Keratinocyte (primary cell): ENCODE measurements at regions not wholly inside any gene's neighbourhood (a gene's known extent, or its start where the extent isn't known, plus 50 kb on each side); places are given as distances from the start of the nearest gene placed in this dataset.

Experiments used
- CTCF ChIP-seq, 3 experiments: IDR thresholded peaks in 1 of 3; conservative IDR thresholded peaks in 1 of 3; optimal IDR thresholded peaks in 1 of 3; 2 replicates in 2 of 3; 3 replicates in 1 of 3; pipeline versions ENCODE3 to v1.5.1; 2011; ENCODE audit warnings: low read length in 3 of 3, mild to moderate bottlenecking in 3 of 3, moderate library complexity in 2 of 3, control low read depth in 1 of 3, inconsistent platforms in 1 of 3; ENCODE audit not compliant: insufficient read depth in 2 of 3; ENCODE audit errors: extremely low read depth in 1 of 3
- EZH2 ChIP-seq: IDR thresholded peaks from one replicate; pipeline ENCODE4 v1.6.1; 2012; ENCODE audit warnings: inconsistent platforms, mild to moderate bottlenecking, low read length, moderate library complexity

- TF ChIP-seq CTCF (optimal IDR thresholded peaks at IDR 0.05 in 1 of 3, IDR thresholded peaks at IDR 0.05 in 1 of 3, conservative IDR thresholded peaks at IDR 0.05 in 1 of 3; ENCODE audit: extremely low read depth in 1 of 3, insufficient read depth in 2 of 3, low read length in 3 of 3) (no peak), EZH2 (no peak)
These were observed 384.3 kb upstream of the EPHA6 start for GRCh38 chr3:96430079-96430478.
